Naive thymus-derived CD8-positive, alpha-beta T cell (primary cell): ENCODE measurements at regions not wholly inside any gene's neighbourhood (a gene's known extent, or its start where the extent isn't known, plus 50 kb on each side); places are given as distances from the start of the nearest gene placed in this dataset.

Experiments
- ATAC-seq, 2 donors: fragments of 150-1000 bp; cut with Tn5 transposase in 1 of 2; sonication (Bioruptor Pico), chemical (Tn5 transposase) in 1 of 2; 1 replicate in 1 of 2; 2 replicates in 1 of 2; pipeline ENCODE4 v1.10.0; 2021; ENCODE audit warnings: mild to moderate bottlenecking in 2 of 2, moderate library complexity in 2 of 2
- POLR2A ChIA-PET: fragments of 350-600 bp; sonication (Branson Sonifier 250); formaldehyde crosslinking; loops from one replicate; lab custom pipeline; 2021; ENCODE audit warnings: antibody characterized with exemption; lab: Charles Lee
- DNase-seq, 10 donors: peaks; one replicate each; pipeline versions ENCODE4 v3.0.0 to v3.0.0-alpha.2; 2020 to 2022
- H3K27ac Mint-ChIP-seq, 10 donors: one replicate each; pipeline ENCODE4 v1.8.0; 2020 to 2022; ENCODE audit warnings: mild to moderate bottlenecking in 10 of 10, mixed read lengths in 10 of 10, moderate library complexity in 4 of 10, inconsistent platforms in 1 of 10
- H3K27me3 Mint-ChIP-seq, 5 donors: one replicate each; pipeline ENCODE4 v1.8.0; 2021 to 2022; ENCODE audit warnings: mixed read lengths in 5 of 5
- H3K36me3 Mint-ChIP-seq, 3 donors: one replicate each; pipeline ENCODE4 v1.8.0; 2020 to 2022; ENCODE audit warnings: mixed read lengths in 3 of 3, mild to moderate bottlenecking in 2 of 3, inconsistent platforms in 1 of 3
- H3K4me1 Mint-ChIP-seq, 4 donors: one replicate each; pipeline ENCODE4 v1.8.0; 2021 to 2022; ENCODE audit warnings: mixed read lengths in 4 of 4
- H3K4me3 Mint-ChIP-seq, 10 donors: one replicate each; pipeline ENCODE4 v1.8.0; 2020 to 2022; ENCODE audit warnings: mild to moderate bottlenecking in 10 of 10, mixed read lengths in 10 of 10, moderate library complexity in 6 of 10, inconsistent platforms in 1 of 10
- H3K9me3 Mint-ChIP-seq, 9 donors: one replicate each; pipeline ENCODE4 v1.8.0; 2020 to 2022; ENCODE audit warnings: mixed read lengths in 9 of 9, mild to moderate bottlenecking in 3 of 9, inconsistent platforms in 1 of 9, moderate library complexity in 1 of 9

- POLR2A ChIA-PET, result no interaction called here
- Mint-ChIP-seq H3K27ac (no peak overlapping the region), H3K27me3 (peaks cover 0 to 18% (median 6%) of the 10 kb centered on the region in 5 donors), H3K4me1 (no peaks in the 10 kb centered on the region), H3K9me3 (peaks cover 0 to 3% (median 0%) of the 10 kb centered on the region in 9 donors), H3K36me3 (no peaks in the 10 kb centered on the region), H3K4me3 (no peak overlapping the region)
- ATAC-seq (no peak), DNase-seq (no peak)
Observed at GRCh38 chr11:115085461-115086210, 407.3 kb downstream of the NXPE2 start.

GRCh38 chr11:115087791-115088190, 409.5 kb downstream of the NXPE2 start:
- H3K36me3 Mint-ChIP-seq, result no peaks in the 10 kb centered on the region
- no peak overlapping the region for H3K27ac Mint-ChIP-seq
- POLR2A ChIA-PET, result no interaction called here
- H3K9me3 Mint-ChIP-seq, result peaks cover 0 to 7% (median 0%) of the 10 kb centered on the region in 9 donors
- no peak overlapping the region for H3K4me3 Mint-ChIP-seq
- H3K4me1 Mint-ChIP-seq, result no peaks in the 10 kb centered on the region
- ATAC-seq, result no peak
- peaks cover 0 to 14% (median 6%) of the 10 kb centered on the region in 5 donors for H3K27me3 Mint-ChIP-seq
- DNase-seq, result no peak

GRCh38 chr11:115092516-115092915, 411.7 kb downstream of the CADM1 start:
- Mint-ChIP-seq H3K27ac (no peak overlapping the region), H3K27me3 (peaks cover 0 to 8% (median 3%) of the 10 kb centered on the region in 5 donors), H3K4me3 (no peak overlapping the region), H3K9me3 (peaks cover 0 to 7% (median 0%) of the 10 kb centered on the region in 9 donors), H3K4me1 (no peaks in the 10 kb centered on the region), H3K36me3 (no peaks in the 10 kb centered on the region)
- DNase-seq, result no peak
- POLR2A ChIA-PET, result no interaction called here
- ATAC-seq, result no peak

GRCh38 chr11:115097796-115098408, 406.3 kb downstream of the CADM1 start:
- Mint-ChIP-seq H3K4me1 (no peaks in the 10 kb centered on the region), H3K36me3 (no peaks in the 10 kb centered on the region), H3K27ac (no peak overlapping the region), H3K9me3 (no peaks in the 10 kb centered on the region), H3K4me3 (no peak overlapping the region), H3K27me3 (peaks cover 0 to 7% (median 3%) of the 10 kb centered on the region in 5 donors)
- POLR2A ChIA-PET, result no interaction called here
- ATAC-seq, result no peak
- no peak for DNase-seq

GRCh38 chr11:115100706-115101105, 403.5 kb downstream of the CADM1 start:
- POLR2A ChIA-PET, result no interaction called here
- Mint-ChIP-seq H3K27me3 (peaks cover 0 to 3% (median 0%) of the 10 kb centered on the region in 5 donors), H3K27ac (no peak overlapping the region), H3K9me3 (no peaks in the 10 kb centered on the region), H3K36me3 (no peaks in the 10 kb centered on the region), H3K4me1 (no peaks in the 10 kb centered on the region), H3K4me3 (no peak overlapping the region)
- DNase-seq, result no peak
- ATAC-seq, result no peak

GRCh38 chr11:115103921-115104320, 400.3 kb downstream of the CADM1 start:
- POLR2A ChIA-PET, result no interaction called here
- H3K9me3 Mint-ChIP-seq, result peaks cover 0 to 1% (median 0%) of the 10 kb centered on the region in 9 donors
- no peak overlapping the region for H3K4me3 Mint-ChIP-seq
- H3K27me3 Mint-ChIP-seq, result peaks cover 0 to 12% (median 2%) of the 10 kb centered on the region in 5 donors
- no peaks in the 10 kb centered on the region for H3K36me3 Mint-ChIP-seq
- H3K4me1 Mint-ChIP-seq, result no peaks in the 10 kb centered on the region
- DNase-seq, result no peak
- ATAC-seq, result no peak
- H3K27ac Mint-ChIP-seq, result no peak overlapping the region

- Mint-ChIP-seq H3K36me3 (no peaks in the 10 kb centered on the region), H3K4me3 (no peak overlapping the region), H3K9me3 (peaks cover 0 to 1% (median 0%) of the 10 kb centered on the region in 9 donors), H3K27me3 (peaks cover 0 to 12% (median 2%) of the 10 kb centered on the region in 5 donors), H3K4me1 (no peaks in the 10 kb centered on the region), H3K27ac (no peak overlapping the region)
- ATAC-seq (no peak), DNase-seq (no peak)
- POLR2A ChIA-PET, result no interaction called here
Observed at GRCh38 chr11:115104851-115105453, 399.3 kb downstream of the CADM1 start.

- POLR2A ChIA-PET, result no interaction called here
- Mint-ChIP-seq H3K27ac (no peak overlapping the region), H3K9me3 (peaks cover 0 to 1% (median 0%) of the 10 kb centered on the region in 9 donors), H3K36me3 (no peaks in the 10 kb centered on the region), H3K4me3 (no peak overlapping the region), H3K27me3 (peaks cover 0 to 12% (median 4%) of the 10 kb centered on the region in 5 donors), H3K4me1 (no peaks in the 10 kb centered on the region)
- no peak for ATAC-seq
- DNase-seq, result no peak
Observed at GRCh38 chr11:115111066-115111465, 393.1 kb downstream of the CADM1 start.

- ATAC-seq, result no peak
- no peak for DNase-seq
- Mint-ChIP-seq H3K27ac (no peak overlapping the region), H3K36me3 (no peaks in the 10 kb centered on the region), H3K4me3 (no peak overlapping the region), H3K4me1 (no peaks in the 10 kb centered on the region), H3K9me3 (peaks cover 0 to 1% (median 0%) of the 10 kb centered on the region in 9 donors), H3K27me3 (peaks cover 0 to 12% (median 4%) of the 10 kb centered on the region in 5 donors)
- POLR2A ChIA-PET, result no interaction called here
Observed at GRCh38 chr11:115112754-115113153, 391.5 kb downstream of the CADM1 start.

GRCh38 chr11:115117956-115118493, 386.2 kb downstream of the CADM1 start:
- Mint-ChIP-seq H3K4me3 (no peak overlapping the region), H3K36me3 (peaks cover 0 to 2% (median 0%) of the 10 kb centered on the region in 3 donors), H3K27ac (no peak overlapping the region), H3K27me3 (peaks cover 0 to 37% (median 6%) of the 10 kb centered on the region in 5 donors), H3K9me3 (no peaks in the 10 kb centered on the region), H3K4me1 (no peaks in the 10 kb centered on the region)
- POLR2A ChIA-PET, result no interaction called here
- DNase-seq (no peak), ATAC-seq (no peak)

- ATAC-seq (no peak), DNase-seq (no peak)
- Mint-ChIP-seq H3K4me3 (no peak overlapping the region), H3K4me1 (no peaks in the 10 kb centered on the region), H3K27me3 (peaks cover 0 to 37% (median 5%) of the 10 kb centered on the region in 5 donors), H3K9me3 (no peaks in the 10 kb centered on the region), H3K27ac (no peak overlapping the region), H3K36me3 (peaks cover 0 to 2% (median 0%) of the 10 kb centered on the region in 3 donors)
- POLR2A ChIA-PET, result no interaction called here
Observed at GRCh38 chr11:115119146-115119545, 385.1 kb downstream of the CADM1 start.
